NB4 (cell line): ENCODE measurements at regions not wholly inside any gene's neighbourhood (a gene's known extent, or its start where the extent isn't known, plus 50 kb on each side); places are given as distances from the start of the nearest gene placed in this dataset.
A peak's percentile ranks its signal among the peaks of the same experiment; 100 is the strongest.

Experiments
- DNase-seq: peaks from one replicate; pipeline ENCODE4 v3.0.0; 2010; ENCODE audit warnings: low read depth
- H3K4me3 ChIP-seq: one replicate; pipeline ENCODE4 v1.5.1; 2011; ENCODE audit warnings: mild to moderate bottlenecking, low read depth, low read length, moderate library complexity
- CTCF ChIP-seq: IDR thresholded peaks from one replicate; pipeline ENCODE4 v1.5.1; 2012; ENCODE audit warnings: low read depth, low read length
- MAX ChIP-seq: IDR thresholded peaks from 2 replicates; pipeline ENCODE4 v1.6.1; 2011; ENCODE audit warnings: low read depth, low read length
- MYC ChIP-seq: IDR thresholded peaks from 2 replicates; pipeline ENCODE4 v1.6.1; 2011; ENCODE audit warnings: low read depth, low read length
- POLR2A ChIP-seq: IDR thresholded peaks from 2 replicates; pipeline ENCODE4 v1.6.1; 2011; ENCODE audit warnings: mild to moderate bottlenecking; ENCODE audit not compliant: insufficient read length; ENCODE audit errors: extremely low read depth

- TF ChIP-seq POLR2A: no peak
- no peak for TF ChIP-seq MAX
- no peak for TF ChIP-seq CTCF
- no peak for TF ChIP-seq MYC
- H3K4me3 ChIP-seq: no peak overlapping the region
- no peak for DNase-seq
Measured at GRCh38 chr11:80186692-80187091, 745.9 kb upstream of the TENM4 start.

GRCh38 chr11:80182901-80183300, 742.1 kb upstream of the TENM4 start:
- no peak overlapping the region for H3K4me3 ChIP-seq
- TF ChIP-seq POLR2A (no peak), CTCF (no peak)
- no peak for DNase-seq

GRCh38 chr11:80173371-80174136, 732.7 kb upstream of the TENM4 start:
- TF ChIP-seq POLR2A (no peak), MAX (no peak), CTCF (no peak), MYC (no peak)
- H3K4me3 ChIP-seq: no peak overlapping the region
- no peak for DNase-seq

- no peak for DNase-seq
- H3K4me3 ChIP-seq: no peak overlapping the region
- no peak for TF ChIP-seq POLR2A
- no peak for TF ChIP-seq MAX
- no peak for TF ChIP-seq MYC
- TF ChIP-seq CTCF: no peak
Measured at GRCh38 chr11:80168796-80169195, 728.0 kb upstream of the TENM4 start.

GRCh38 chr11:80167766-80168165, 726.9 kb upstream of the TENM4 start:
- H3K4me3 ChIP-seq: no peak overlapping the region
- peak; percentile 15 for DNase-seq
- TF ChIP-seq POLR2A (no peak), CTCF (no peak), MYC (no peak), MAX (no peak)
